WTC11 (cell line): ENCODE measurements at regions not wholly inside any gene's neighbourhood (a gene's known extent, or its start where the extent isn't known, plus 50 kb on each side); places are given as distances from the start of the nearest gene placed in this dataset.

Source experiments
- ATF2 ChIP-seq: sonication (generic); formaldehyde crosslinking; IDR thresholded peaks from 2 replicates; pipeline ENCODE4 v1.8.1; 2022; ENCODE audit warnings: low read depth, missing genetic modification reagents, borderline replicate concordance
- ATF6 ChIP-seq: sonication (generic); formaldehyde crosslinking; IDR thresholded peaks from 2 replicates; pipeline ENCODE4 v1.8.1; 2023; ENCODE audit warnings: mild to moderate bottlenecking, missing genetic modification reagents
- CTCF ChIP-seq: fragments of 200-600 bp; IDR thresholded peaks from 2 replicates; pipeline ENCODE4 v1.8.0; 2022; ENCODE audit warnings: antibody characterized with exemption
- ELF4 ChIP-seq: sonication (generic); formaldehyde crosslinking; IDR thresholded peaks from 2 replicates; pipeline ENCODE4 v1.8.1; 2022; ENCODE audit warnings: low read depth, mild to moderate bottlenecking, moderate library complexity, missing genetic modification reagents
- IRF1 ChIP-seq: sonication (generic); formaldehyde crosslinking; IDR thresholded peaks from 2 replicates; pipeline ENCODE4 v1.8.0; 2023; ENCODE audit warnings: missing genetic modification reagents
- MXD4 ChIP-seq: fragments of 250-450 bp; sonication (Bioruptor Pico); IDR thresholded peaks from 2 replicates; pipeline ENCODE4 v1.8.0; 2021; ENCODE audit warnings: mild to moderate bottlenecking, moderate library complexity, borderline replicate concordance
- NR2C2 ChIP-seq: sonication (generic); formaldehyde crosslinking; IDR thresholded peaks from 2 replicates; pipeline ENCODE4 v1.8.0; 2022; ENCODE audit warnings: mild to moderate bottlenecking, missing genetic modification reagents
- SMAD3 ChIP-seq: sonication (generic); formaldehyde crosslinking; IDR thresholded peaks from 2 replicates; pipeline ENCODE4 v1.8.0; 2022; ENCODE audit warnings: missing genetic modification reagents, mild to moderate bottlenecking, borderline replicate concordance
- SMAD4 ChIP-seq: sonication (generic); formaldehyde crosslinking; IDR thresholded peaks from 2 replicates; pipeline ENCODE4 v1.8.0; 2022; ENCODE audit warnings: mild to moderate bottlenecking, missing genetic modification reagents
- SP1 ChIP-seq: sonication (generic); formaldehyde crosslinking; conservative IDR thresholded peaks from 2 replicates; pipeline ENCODE4 v1.8.1; 2022; ENCODE audit warnings: missing genetic modification reagents
- ZNF281 ChIP-seq: sonication (generic); formaldehyde crosslinking; IDR thresholded peaks from 2 replicates; pipeline ENCODE4 v1.8.0; 2023; ENCODE audit warnings: mild to moderate bottlenecking, missing genetic modification reagents
- ZNF671 ChIP-seq: fragments of 250-450 bp; sonication (Bioruptor Pico); IDR thresholded peaks from 2 replicates; pipeline ENCODE4 v1.8.0; 2021; ENCODE audit warnings: mild to moderate bottlenecking

GRCh38 chr20:57867807-57868206 is 158.0 kb upstream of the PMEPA1 start:
- no peak for TF ChIP-seq SP1 (CRISPR knock-in tag)
- no peak for TF ChIP-seq CTCF
- TF ChIP-seq SMAD3 = no peak
- no peak for TF ChIP-seq ZNF281 (CRISPR knock-in tag)
- TF ChIP-seq ELF4 (CRISPR knock-in tag) = no peak
- TF ChIP-seq ATF6 (CRISPR knock-in tag) = no peak
- TF ChIP-seq SMAD4 (CRISPR knock-in tag) = no peak
- TF ChIP-seq MXD4 = no peak
- TF ChIP-seq ZNF671 (CRISPR knock-in tag) = no peak
- TF ChIP-seq NR2C2 (CRISPR knock-in tag) = no peak
- TF ChIP-seq IRF1 (CRISPR knock-in tag) = no peak
- no peak for TF ChIP-seq ATF2 (CRISPR knock-in tag)
